HCT116 (cell line): ENCODE measurements at regions not wholly inside any gene's neighbourhood (a gene's known extent, or its start where the extent isn't known, plus 50 kb on each side); places are given as distances from the start of the nearest gene placed in this dataset.

Experiments
- CTCF ChIP-seq, 3 experiments: fragments of 200-600 bp in 1 of 3; sonication (generic) in 1 of 3; IDR thresholded peaks in 2 of 3; conservative IDR thresholded peaks in 1 of 3; 2 replicates each; pipeline ENCODE4 v1.5.1; 2012 to 2017; ENCODE audit warnings: low read depth in 2 of 3, low read length in 2 of 3, antibody characterized with exemption in 1 of 3, borderline replicate concordance in 1 of 3, control low read depth in 1 of 3, mild to moderate bottlenecking in 1 of 3, mixed read lengths in 1 of 3, mixed run types in 1 of 3, moderate library complexity in 1 of 3; ENCODE audit not compliant: insufficient read depth in 1 of 3
- EZH2 ChIP-seq: fragments of 200-600 bp; sonication (generic); IDR thresholded peaks from 2 replicates; pipeline ENCODE4 v1.6.1; 2017; ENCODE audit warnings: antibody characterized with exemption, mixed run types
- EZH2phosphoT487 ChIP-seq: fragments of 200-600 bp; IDR thresholded peaks from 2 replicates; pipeline ENCODE4 v1.6.1; 2018; ENCODE audit warnings: antibody characterized with exemption, borderline replicate concordance
- POLR2A ChIP-seq: IDR thresholded peaks from 2 replicates; pipeline ENCODE4 v1.7.0; 2011; ENCODE audit warnings: borderline replicate concordance; ENCODE audit not compliant: insufficient read depth, insufficient read length; ENCODE audit errors: extremely low read depth
- POLR2AphosphoS5 ChIP-seq: IDR thresholded peaks from 2 replicates; pipeline ENCODE4 v1.6.1; 2011; ENCODE audit warnings: mild to moderate bottlenecking, low read depth, low read length, moderate library complexity
- RAD21 ChIP-seq: IDR thresholded peaks from 2 replicates; pipeline ENCODE4 v1.6.1; 2012; ENCODE audit warnings: low read depth, mild to moderate bottlenecking
- REST ChIP-seq: IDR thresholded peaks from 2 replicates; pipeline ENCODE4 v1.6.1; 2012; ENCODE audit warnings: low read depth
- ZBTB33 ChIP-seq: IDR thresholded peaks from 2 replicates; pipeline ENCODE4 v1.6.1; 2011; ENCODE audit warnings: mild to moderate bottlenecking, low read length, moderate library complexity; ENCODE audit not compliant: insufficient replicate concordance; ENCODE audit errors: extremely low read depth
- ZNF274 ChIP-seq: fragments of 200-500 bp; sonication (Bioruptor generic); IDR thresholded peaks from 2 replicates; pipeline ENCODE4 v1.6.1; 2014; ENCODE audit warnings: mild to moderate bottlenecking, low read depth, low read length, inconsistent platforms

- no peak for TF ChIP-seq REST
- TF ChIP-seq POLR2A: no peak
- no peak for TF ChIP-seq CTCF (IDR thresholded peaks at IDR 0.05 in 2 of 3, conservative IDR thresholded peaks at IDR 0.05 in 1 of 3; ENCODE audit: borderline replicate concordance in 1 of 3, insufficient read depth in 1 of 3, low read depth in 2 of 3, low read length in 2 of 3)
- TF ChIP-seq POLR2AphosphoS5: no peak
- TF ChIP-seq EZH2: no peak
- no peak for TF ChIP-seq ZNF274
- no peak for TF ChIP-seq RAD21
- TF ChIP-seq ZBTB33: no peak
- no peak for TF ChIP-seq EZH2phosphoT487
Observed at GRCh38 chr2:65605743-65606058, 173.3 kb upstream of the SPRED2 start.
